Astrocyte (in vitro differentiated cells and primary cell): ENCODE measurements at regions not wholly inside any gene's neighbourhood (a gene's known extent, or its start where the extent isn't known, plus 50 kb on each side); places are given as distances from the start of the nearest gene placed in this dataset.

Source experiments
- CTCF ChIP-seq: IDR thresholded peaks from 2 replicates; pipeline ENCODE4 v1.5.1; 2011; ENCODE audit warnings: low read depth, mild to moderate bottlenecking, inconsistent platforms, low read length, moderate library complexity; ENCODE audit not compliant: insufficient read depth
- EZH2 ChIP-seq: IDR thresholded peaks from 2 replicates; pipeline ENCODE4 v1.6.1; 2012; ENCODE audit warnings: mild to moderate bottlenecking, low read length, inconsistent platforms; ENCODE audit not compliant: insufficient read depth

DNA sequence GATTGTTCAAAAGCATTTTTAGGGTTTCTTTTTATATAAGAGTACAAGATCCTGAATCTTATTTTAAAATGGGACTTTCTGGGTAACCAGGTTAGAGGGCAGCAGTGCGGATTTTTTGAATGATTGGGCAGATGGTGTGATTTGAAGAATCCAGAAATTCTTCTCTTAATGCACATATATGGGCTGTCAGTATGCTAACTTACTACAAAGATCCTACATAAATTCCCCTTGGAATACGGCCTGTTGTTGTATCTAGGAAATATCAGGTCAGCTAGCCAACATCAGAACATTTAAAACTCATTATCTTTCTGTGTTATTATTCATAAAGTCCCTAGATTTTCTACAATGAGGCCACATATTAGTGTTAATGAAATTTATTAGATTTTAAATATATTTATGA is 229.6 kb upstream of the TPRG1 start:
- TF ChIP-seq CTCF = no peak
- no peak for TF ChIP-seq EZH2
